NCI-H187 treated with DMSO at 0.1 percent for 48 hours (cell line): ENCODE measurements at regions not wholly inside any gene's neighbourhood (a gene's known extent, or its start where the extent isn't known, plus 50 kb on each side); places are given as distances from the start of the nearest gene placed in this dataset.
"Not testable (repeated sequence)": the region's sequence is repeated elsewhere in the genome, so short reads cannot be mapped to it uniquely, and the experiment has no call there.

ENCODE experiments used
- DNase-seq: peaks from one replicate; lab custom pipeline; 2025; lab: John Stamatoyannopoulos, UW

GRCh38 chr18:44331656-44332570 is 348.8 kb upstream of the SETBP1 start:
- DNase-seq = no peak

GRCh38 chr18:44341759-44342158 is 338.9 kb upstream of the SETBP1 start:
- DNase-seq = no peak

GRCh38 chr18:44342162-44342561 is 338.5 kb upstream of the SETBP1 start:
- DNase-seq = no peak

- no peak for DNase-seq
These were observed 337.7 kb upstream of the SETBP1 start for GRCh38 chr18:44342946-44343345.

GRCh38 chr18:44343570-44343969 is 337.1 kb upstream of the SETBP1 start:
- no peak for DNase-seq

- no peak for DNase-seq
These were observed 324.0 kb upstream of the SETBP1 start for GRCh38 chr18:44356566-44357157.

- no peak for DNase-seq
These were observed 322.3 kb upstream of the SETBP1 start for GRCh38 chr18:44358402-44358801.

- not testable (repeated sequence) for DNase-seq
These were observed 320.9 kb upstream of the SETBP1 start for GRCh38 chr18:44359741-44360140.

GRCh38 chr18:44362213-44362612 is 318.5 kb upstream of the SETBP1 start:
- not testable (repeated sequence) for DNase-seq

GRCh38 chr18:44370861-44371260 is 309.8 kb upstream of the SETBP1 start:
- DNase-seq = no peak

GRCh38 chr18:44374966-44375365 is 305.7 kb upstream of the SETBP1 start:
- no peak for DNase-seq

GRCh38 chr18:44386401-44386800 is 294.3 kb upstream of the SETBP1 start:
- no peak for DNase-seq

- no peak for DNase-seq
These were observed 292.4 kb upstream of the SETBP1 start for GRCh38 chr18:44388329-44388728.

GRCh38 chr18:44392933-44393332 is 287.8 kb upstream of the SETBP1 start:
- no peak for DNase-seq

GRCh38 chr18:44393406-44393805 is 287.3 kb upstream of the SETBP1 start:
- no peak for DNase-seq

- no peak for DNase-seq
These were observed 284.1 kb upstream of the SETBP1 start for GRCh38 chr18:44396550-44396949.

- DNase-seq = no peak
These were observed 271.6 kb upstream of the SETBP1 start for GRCh38 chr18:44409071-44409470.

GRCh38 chr18:44409515-44409914 is 271.2 kb upstream of the SETBP1 start:
- no peak for DNase-seq

- DNase-seq = no peak
These were observed 269.9 kb upstream of the SETBP1 start for GRCh38 chr18:44410740-44411139.

- no peak for DNase-seq
These were observed 269.3 kb upstream of the SETBP1 start for GRCh38 chr18:44411262-44411905.

- no peak for DNase-seq
These were observed 268.7 kb upstream of the SETBP1 start for GRCh38 chr18:44411976-44412375.

GRCh38 chr18:44423814-44424644 is 256.7 kb upstream of the SETBP1 start:
- DNase-seq = no peak
